HUES64 (cell line): ENCODE measurements at regions not wholly inside any gene's neighbourhood (a gene's known extent, or its start where the extent isn't known, plus 50 kb on each side); places are given as distances from the start of the nearest gene placed in this dataset.

Experiments
- H3K27ac ChIP-seq: 2 replicates; pipeline ENCODE4 v1.7.0; 2013; ENCODE audit warnings: low read depth, low read length, inconsistent platforms
- H3K27me3 ChIP-seq: 2 replicates; pipeline ENCODE4 v1.6.1; 2013; ENCODE audit warnings: mild to moderate bottlenecking, low read length; ENCODE audit not compliant: insufficient read depth
- H3K36me3 ChIP-seq: 2 replicates; pipeline ENCODE4 v1.6.1; 2013; ENCODE audit warnings: mild to moderate bottlenecking, low read length; ENCODE audit not compliant: insufficient read depth
- H3K4me1 ChIP-seq: 2 replicates; pipeline ENCODE4 v1.6.1; 2013; ENCODE audit warnings: mild to moderate bottlenecking, low read length, moderate library complexity; ENCODE audit not compliant: insufficient read depth
- H3K4me3 ChIP-seq: 2 replicates; pipeline ENCODE4 v1.5.1; 2013; ENCODE audit warnings: mild to moderate bottlenecking, low read length, moderate library complexity
- H3K9ac ChIP-seq: 2 replicates; pipeline ENCODE4 v1.6.1; 2013; ENCODE audit warnings: mild to moderate bottlenecking, low read depth, low read length
- H3K9me3 ChIP-seq: 2 replicates; pipeline ENCODE4 v1.6.1; 2013; ENCODE audit warnings: low read depth, low read length; ENCODE audit not compliant: insufficient read depth
- WGBS: fragments of 150-250, 120-280 bp; methylation state at CpG from one replicate; pipeline ENCODE4 v1.1.7; 2013; ENCODE audit warnings: missing lambda C conversion rate; 5-methylcytosine and 5-hydroxymethylcytosine counted together

DNA sequence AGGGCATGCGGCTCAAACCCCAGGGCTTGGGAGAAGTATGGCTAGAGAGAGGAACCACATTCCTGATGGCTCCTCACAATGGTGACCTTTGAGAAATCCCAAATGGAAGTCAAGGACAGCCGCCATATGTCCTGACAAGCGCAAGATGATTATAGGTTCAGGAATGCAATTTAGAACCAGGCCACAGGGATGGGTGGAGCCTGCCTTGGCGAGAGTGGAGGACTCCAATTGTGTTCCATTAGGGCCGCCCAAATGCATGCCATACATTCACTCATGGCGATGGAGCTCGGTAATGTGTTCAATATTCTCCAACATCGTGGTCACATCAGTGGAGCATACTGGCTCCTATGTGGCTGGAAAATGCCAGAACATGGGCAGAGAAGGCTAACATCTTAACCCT is 662.9 kb upstream of the ID2 start:
- Histone ChIP-seq H3K9me3 (no peaks in the 10 kb centered on the region), H3K27ac (no peak overlapping the region), H3K27me3 (no peaks in the 10 kb centered on the region), H3K4me3 (no peak overlapping the region), H3K9ac (no peak overlapping the region), H3K36me3 (no peaks in the 10 kb centered on the region), H3K4me1 (no peaks in the 10 kb centered on the region)
- 96% methylated on average over 8 of the region's 8 CpGs for WGBS

DNA sequence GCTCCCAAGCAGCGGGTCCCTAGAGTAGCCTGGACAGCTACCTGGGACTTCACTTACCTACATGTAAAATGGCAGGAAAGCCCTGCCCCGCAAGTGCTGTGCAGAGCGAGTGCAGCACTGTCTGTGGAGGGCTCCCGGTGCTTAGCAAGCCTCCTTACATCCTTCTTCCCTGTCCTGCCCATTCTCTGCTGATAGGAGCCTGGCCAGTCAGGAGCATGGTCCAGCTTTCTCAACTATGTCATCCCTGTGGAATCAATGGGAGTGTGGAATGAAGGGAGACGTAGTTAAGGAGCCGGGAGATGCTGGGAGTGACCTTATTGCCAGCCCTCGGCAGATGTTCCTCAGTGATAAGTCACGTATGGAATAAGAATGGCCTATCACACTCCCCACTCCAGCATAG is 661.9 kb upstream of the ID2 start:
- Histone ChIP-seq H3K9ac (no peak overlapping the region), H3K4me3 (no peak overlapping the region)
- WGBS: 95% methylated on average over 8 of the region's 8 CpGs

DNA sequence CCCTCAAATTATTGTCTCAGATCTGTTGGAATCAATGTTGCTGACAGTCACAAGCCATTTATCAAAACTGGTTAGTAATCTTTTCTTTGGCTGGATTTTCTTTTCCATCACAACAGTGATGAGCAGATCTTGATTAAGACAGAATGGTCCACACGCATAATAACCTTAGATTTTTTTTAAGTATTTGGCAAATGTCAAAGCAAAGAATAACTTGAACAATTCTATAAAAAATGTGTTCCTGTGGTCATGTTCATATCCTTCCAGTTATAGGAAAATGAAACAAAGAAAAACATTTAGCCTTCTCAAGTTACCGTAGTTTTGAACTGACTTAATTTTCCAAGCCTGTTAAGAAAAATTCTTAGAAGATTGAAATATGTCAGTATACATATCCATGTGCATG is 659.9 kb upstream of the ID2 start:
- 71% methylated on average over 1 of the region's 2 CpGs for WGBS
- H3K36me3 ChIP-seq: no peaks in the 10 kb centered on the region
- H3K4me3 ChIP-seq: no peak overlapping the region
- no peak overlapping the region for H3K27ac ChIP-seq
- H3K4me1 ChIP-seq: no peaks in the 10 kb centered on the region
- no peaks in the 10 kb centered on the region for H3K9me3 ChIP-seq
- H3K9ac ChIP-seq: no peak overlapping the region
- H3K27me3 ChIP-seq: no peaks in the 10 kb centered on the region

More for the DNA sequence above, 661.9 kb upstream of the ID2 start:
- H3K27me3 ChIP-seq: no peaks in the 10 kb centered on the region
- no peaks in the 10 kb centered on the region for H3K4me1 ChIP-seq
- no peaks in the 10 kb centered on the region for H3K36me3 ChIP-seq
- no peaks in the 10 kb centered on the region for H3K9me3 ChIP-seq
- H3K27ac ChIP-seq: no peak overlapping the region

- Histone ChIP-seq H3K4me3 (no peak overlapping the region), H3K9ac (no peak overlapping the region), H3K9me3 (no peaks in the 10 kb centered on the region), H3K36me3 (no peaks in the 10 kb centered on the region), H3K4me1 (no peaks in the 10 kb centered on the region), H3K27me3 (no peaks in the 10 kb centered on the region), H3K27ac (no peak overlapping the region)
- 89% methylated on average over 9 of the region's 9 CpGs for WGBS
Measured at GRCh38 chr2:8022908-8023640, 658.8 kb upstream of the ID2 start.

GRCh38 chr2:8024506-8024905 is 657.4 kb upstream of the ID2 start:
- 96% methylated on average over 8 of the region's 8 CpGs for WGBS
- no peaks in the 10 kb centered on the region for H3K4me1 ChIP-seq
- H3K9ac ChIP-seq: no peak overlapping the region
- no peaks in the 10 kb centered on the region for H3K36me3 ChIP-seq
- no peak overlapping the region for H3K27ac ChIP-seq
- no peaks in the 10 kb centered on the region for H3K9me3 ChIP-seq
- no peak overlapping the region for H3K4me3 ChIP-seq
- no peaks in the 10 kb centered on the region for H3K27me3 ChIP-seq

DNA sequence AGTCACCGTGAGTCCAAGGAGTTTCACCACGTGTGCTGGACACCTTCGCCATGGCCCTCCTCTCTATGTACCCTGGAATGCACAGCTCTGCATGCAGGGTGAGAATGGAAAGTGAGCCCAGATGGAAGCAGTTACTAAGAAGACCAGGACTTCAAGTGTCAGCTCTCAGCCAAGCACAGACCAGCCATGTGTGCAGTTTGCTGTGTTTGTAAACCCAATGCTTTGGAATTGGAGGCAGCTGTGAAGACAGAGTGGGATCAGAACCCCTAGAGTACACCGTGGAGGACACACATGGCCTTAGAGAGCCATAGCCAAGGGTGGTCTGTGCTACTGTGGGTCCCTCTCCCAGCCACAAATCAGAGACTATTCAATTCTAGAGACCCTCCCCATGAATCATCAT is 655.5 kb upstream of the ID2 start:
- H3K9ac ChIP-seq: no peak overlapping the region
- no peak overlapping the region for H3K4me3 ChIP-seq
- no peaks in the 10 kb centered on the region for H3K9me3 ChIP-seq
- no peak overlapping the region for H3K27ac ChIP-seq
- H3K36me3 ChIP-seq: no peaks in the 10 kb centered on the region
- H3K4me1 ChIP-seq: no peaks in the 10 kb centered on the region
- no peaks in the 10 kb centered on the region for H3K27me3 ChIP-seq
- WGBS: 98% methylated on average over 4 of the region's 4 CpGs

- Histone ChIP-seq H3K4me1 (no peaks in the 10 kb centered on the region), H3K27me3 (no peaks in the 10 kb centered on the region), H3K4me3 (no peak overlapping the region), H3K9me3 (no peaks in the 10 kb centered on the region), H3K9ac (no peak overlapping the region), H3K36me3 (no peaks in the 10 kb centered on the region), H3K27ac (no peak overlapping the region)
- 93% methylated on average over 11 of the region's 11 CpGs for WGBS
Measured at GRCh38 chr2:8027387-8027786, 654.5 kb upstream of the ID2 start.

- no peak overlapping the region for H3K27ac ChIP-seq
- WGBS: 96% methylated on average over 21 of the region's 21 CpGs
- H3K9me3 ChIP-seq: no peaks in the 10 kb centered on the region
- no peak overlapping the region for H3K4me3 ChIP-seq
- no peaks in the 10 kb centered on the region for H3K27me3 ChIP-seq
- no peaks in the 10 kb centered on the region for H3K4me1 ChIP-seq
- no peaks in the 10 kb centered on the region for H3K36me3 ChIP-seq
- no peak overlapping the region for H3K9ac ChIP-seq
Measured at GRCh38 chr2:8028036-8028435, 653.8 kb upstream of the ID2 start.

- Histone ChIP-seq H3K4me3 (no peak overlapping the region), H3K4me1 (no peaks in the 10 kb centered on the region), H3K27me3 (no peaks in the 10 kb centered on the region), H3K36me3 (no peaks in the 10 kb centered on the region), H3K27ac (no peak overlapping the region), H3K9me3 (no peaks in the 10 kb centered on the region), H3K9ac (no peak overlapping the region)
- WGBS: 97% methylated on average over 8 of the region's 8 CpGs
Measured at GRCh38 chr2:8028436-8028835, 653.4 kb upstream of the ID2 start.

GRCh38 chr2:8028981-8029380 is 652.9 kb upstream of the ID2 start:
- no peaks in the 10 kb centered on the region for H3K4me1 ChIP-seq
- 89% methylated on average over 5 of the region's 5 CpGs for WGBS
- no peaks in the 10 kb centered on the region for H3K27me3 ChIP-seq
- no peak overlapping the region for H3K27ac ChIP-seq
- no peak overlapping the region for H3K9ac ChIP-seq
- H3K9me3 ChIP-seq: no peaks in the 10 kb centered on the region
- no peaks in the 10 kb centered on the region for H3K36me3 ChIP-seq
- H3K4me3 ChIP-seq: no peak overlapping the region

DNA sequence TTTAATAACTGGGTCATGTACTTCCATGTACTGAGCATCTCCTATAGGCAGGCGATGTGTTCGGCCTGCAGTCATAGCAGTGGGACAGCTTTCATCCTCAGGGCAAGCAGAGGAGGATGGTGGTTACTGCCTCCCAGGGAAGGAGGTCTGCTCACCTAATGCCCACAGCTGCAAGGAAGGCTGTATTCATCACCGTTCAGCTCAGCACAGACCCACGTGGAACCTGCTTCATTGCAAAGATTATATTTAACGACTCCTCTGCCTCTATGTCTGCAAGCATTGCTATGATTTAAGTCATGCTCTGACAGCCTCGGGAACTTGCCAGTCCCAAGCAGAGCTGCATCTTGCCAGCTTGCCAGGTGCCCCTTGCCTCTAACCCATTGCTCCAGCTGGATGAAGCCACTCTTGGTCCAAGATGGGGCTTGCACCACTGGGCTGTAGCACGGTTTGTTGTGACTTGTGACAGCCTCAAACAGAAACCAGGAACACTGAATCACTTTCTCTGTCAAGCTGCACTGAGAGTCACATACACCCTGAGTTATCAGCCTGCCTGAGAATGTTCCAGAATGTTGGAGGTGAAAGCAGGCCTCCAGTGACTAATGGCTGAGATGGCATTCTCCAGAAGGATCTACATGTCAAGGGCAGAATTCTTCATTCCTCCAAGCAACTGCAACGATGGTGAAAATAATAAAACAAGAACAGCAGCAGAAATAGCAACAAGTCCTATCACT is 651.1 kb upstream of the ID2 start:
- Histone ChIP-seq H3K36me3 (no peaks in the 10 kb centered on the region), H3K9me3 (no peaks in the 10 kb centered on the region), H3K4me3 (no peak overlapping the region), H3K27me3 (no peaks in the 10 kb centered on the region), H3K27ac (no peak overlapping the region), H3K9ac (no peak overlapping the region), H3K4me1 (no peaks in the 10 kb centered on the region)
- 81% methylated on average over 8 of the region's 8 CpGs for WGBS
